ENCODE measurements at regions not wholly inside any gene's neighbourhood (a gene's known extent, or its start where the extent isn't known, plus 50 kb on each side); places are given as distances from the start of the nearest gene placed in this dataset.

GRCh38 chr6:167566711-167567141, 241.8 kb downstream of the TTLL2 start:
- no peak for DNase-seq (ENCODE audit: low read depth)

- no peak for DNase-seq (ENCODE audit: low read depth)
Measured at GRCh38 chr6:167567142-167568033, 242.5 kb downstream of the TTLL2 start.

GRCh38 chr6:167568407-167569024, 243.6 kb downstream of the TTLL2 start:
- DNase-seq (ENCODE audit: low read depth): no peak

GRCh38 chr6:167569041-167569805, 244.3 kb downstream of the TTLL2 start:
- DNase-seq (ENCODE audit: low read depth): no peak

GRCh38 chr6:167569879-167570278, 245.0 kb downstream of the TTLL2 start:
- no peak for DNase-seq (ENCODE audit: low read depth)

GRCh38 chr6:167570460-167571400, 245.8 kb downstream of the TTLL2 start:
- no peak for DNase-seq (ENCODE audit: low read depth)

GRCh38 chr6:167571550-167571949, 246.7 kb downstream of the TTLL2 start:
- DNase-seq (ENCODE audit: low read depth): no peak

- DNase-seq (ENCODE audit: low read depth): no peak
Measured at GRCh38 chr6:167572106-167572505, 247.2 kb downstream of the TTLL2 start.

- no peak for DNase-seq (ENCODE audit: low read depth)
Measured at GRCh38 chr6:167572841-167573271, 248.0 kb downstream of the TTLL2 start.

- no peak for DNase-seq (ENCODE audit: low read depth)
Measured at GRCh38 chr6:167573461-167574215, 248.8 kb downstream of the TTLL2 start.

GRCh38 chr6:167574431-167575151, 249.7 kb downstream of the TTLL2 start:
- no peak for DNase-seq (ENCODE audit: low read depth)

GRCh38 chr6:167575158-167575696, 250.3 kb downstream of the TTLL2 start:
- DNase-seq (ENCODE audit: low read depth): no peak

- no peak for DNase-seq (ENCODE audit: low read depth)
Measured at GRCh38 chr6:167576050-167576741, 250.5 kb upstream of the AFDN start.

- no peak for DNase-seq (ENCODE audit: low read depth)
Measured at GRCh38 chr6:167576828-167577503, 249.7 kb upstream of the AFDN start.

GRCh38 chr6:167577891-167578361, 248.8 kb upstream of the AFDN start:
- no peak for DNase-seq (ENCODE audit: low read depth)

- no peak for DNase-seq (ENCODE audit: low read depth)
Measured at GRCh38 chr6:167578371-167578901, 248.3 kb upstream of the AFDN start.

GRCh38 chr6:167579806-167580618, 246.7 kb upstream of the AFDN start:
- DNase-seq (ENCODE audit: low read depth): no peak

Measured in CMK (cell line).